OCI-LY1 (cell line): ENCODE measurements at regions not wholly inside any gene's neighbourhood (a gene's known extent, or its start where the extent isn't known, plus 50 kb on each side); places are given as distances from the start of the nearest gene placed in this dataset.

ENCODE experiments used
- H2AFZ ChIP-seq: fragments of 200-600 bp; sonication (generic), shearing (Covaris generic); 2 replicates; pipeline ENCODE4 v1.6.0; 2014; ENCODE audit warnings: antibody characterized with exemption, mild to moderate bottlenecking, low read length
- H3F3A ChIP-seq: fragments of 200-600 bp; sonication (generic), shearing (Covaris generic); 2 replicates; pipeline ENCODE4 v1.6.0; 2014; ENCODE audit warnings: mild to moderate bottlenecking, antibody characterized with exemption, low read length, moderate library complexity; ENCODE audit not compliant: insufficient read depth
- H3K27ac ChIP-seq: fragments of 200-600 bp; sonication (generic); 2 replicates; pipeline ENCODE4 v1.5.1; 2014; ENCODE audit warnings: low read length, mixed run types, mild to moderate bottlenecking, low read depth; ENCODE audit not compliant: poor library complexity, severe bottlenecking
- H3K27me3 ChIP-seq: fragments of 200-600 bp; sonication (generic); 2 replicates; pipeline ENCODE4 v1.6.0; 2014; ENCODE audit warnings: antibody characterized with exemption, mild to moderate bottlenecking, low read length, moderate library complexity; ENCODE audit not compliant: insufficient read depth
- H3K36me3 ChIP-seq: fragments of 200-600 bp; sonication (generic); 2 replicates; pipeline ENCODE4 v1.6.1; 2014; ENCODE audit warnings: mild to moderate bottlenecking, antibody characterized with exemption, low read length, moderate library complexity, mixed read lengths; ENCODE audit not compliant: insufficient read depth
- H3K4me1 ChIP-seq: fragments of 200-600 bp; sonication (generic); 2 replicates; pipeline ENCODE4 v1.5.1; 2014; ENCODE audit warnings: mild to moderate bottlenecking, low read length, moderate library complexity; ENCODE audit not compliant: insufficient read depth, severe bottlenecking
- H3K4me2 ChIP-seq: fragments of 200-600 bp; sonication (generic), shearing (Covaris generic); 2 replicates; pipeline ENCODE4 v1.6.1; 2014; ENCODE audit warnings: low read length
- H3K4me3 ChIP-seq: fragments of 200-600 bp; sonication (generic); 2 replicates; pipeline ENCODE4 v1.5.1; 2014; ENCODE audit warnings: low read length, low read depth, mild to moderate bottlenecking, mixed read lengths; ENCODE audit not compliant: poor library complexity, severe bottlenecking
- H3K79me2 ChIP-seq: fragments of 200-600 bp; shearing (Covaris generic); 2 replicates; pipeline ENCODE4 v1.6.1; 2016; ENCODE audit warnings: mixed run types, low read length, mixed read lengths; ENCODE audit not compliant: insufficient read depth
- H3K9ac ChIP-seq: fragments of 200-600 bp; sonication (generic), shearing (Covaris generic); 2 replicates; pipeline ENCODE4 v1.6.1; 2014; ENCODE audit warnings: mild to moderate bottlenecking, low read length, mixed read lengths
- H3K9me2 ChIP-seq: fragments of 200-600 bp; sonication (generic), shearing (Covaris generic); 2 replicates; pipeline ENCODE4 v1.6.1; 2014; ENCODE audit warnings: low read depth, mild to moderate bottlenecking, low read length, mixed read lengths
- H3K9me3 ChIP-seq: fragments of 200-600 bp; shearing (Covaris generic); 2 replicates; pipeline ENCODE4 v1.6.1; 2014; ENCODE audit warnings: low read length, mixed read lengths
- H4K20me1 ChIP-seq: fragments of 200-600 bp; sonication (generic), shearing (Covaris generic); 2 replicates; pipeline ENCODE4 v1.6.0; 2016; ENCODE audit warnings: mild to moderate bottlenecking, low read length; ENCODE audit not compliant: insufficient read depth
- CTCF ChIP-seq: fragments of 200-600 bp; sonication (generic), shearing (Covaris generic); IDR thresholded peaks from 2 replicates; pipeline ENCODE4 v1.5.1; 2017; ENCODE audit warnings: mild to moderate bottlenecking, antibody characterized with exemption, low read length, moderate library complexity, mixed read lengths
- EZH2 ChIP-seq: fragments of 200-600 bp; sonication (generic), shearing (Covaris generic); IDR thresholded peaks from 2 replicates; pipeline ENCODE4 v1.8.0; 2017; ENCODE audit warnings: borderline replicate concordance, mixed run types, mild to moderate bottlenecking, antibody characterized with exemption, low read length, moderate library complexity, mixed read lengths

- no peaks in the 10 kb centered on the region for H3K4me1 ChIP-seq
- H3K4me3 ChIP-seq, result no peak overlapping the region
- no peak overlapping the region for H2AFZ ChIP-seq
Measured at GRCh38 chr13:81117416-81117815, 776.5 kb upstream of the SPRY2 start.

GRCh38 chr13:81116461-81117282 is 775.7 kb upstream of the SPRY2 start:
- H3K27me3 ChIP-seq, result no peaks in the 10 kb centered on the region
- H3K27ac ChIP-seq, result no peak overlapping the region
- no peaks in the 10 kb centered on the region for H3K79me2 ChIP-seq
- no peaks in the 10 kb centered on the region for H3K4me1 ChIP-seq
- H3K4me2 ChIP-seq, result no peak overlapping the region
- H3F3A ChIP-seq, result no peaks in the 10 kb centered on the region
- H3K9me2 ChIP-seq, result no peaks in the 10 kb centered on the region
- H3K36me3 ChIP-seq, result no peaks in the 10 kb centered on the region
- H3K9me3 ChIP-seq, result no peaks in the 10 kb centered on the region
- no peak overlapping the region for H3K4me3 ChIP-seq
- TF ChIP-seq EZH2 (no peak), CTCF (no peak)
- no peak overlapping the region for H2AFZ ChIP-seq
- H3K9ac ChIP-seq, result no peak overlapping the region
- no peaks in the 10 kb centered on the region for H4K20me1 ChIP-seq

More at GRCh38 chr13:81117416-81117815, 776.5 kb upstream of the SPRY2 start:
- no peak overlapping the region for H3K27ac ChIP-seq
- H3K9ac ChIP-seq, result no peak overlapping the region
- no peaks in the 10 kb centered on the region for H4K20me1 ChIP-seq
- no peaks in the 10 kb centered on the region for H3K9me3 ChIP-seq
- no peak for TF ChIP-seq CTCF
- TF ChIP-seq EZH2, result no peak
- no peak overlapping the region for H3K4me2 ChIP-seq
- H3K9me2 ChIP-seq, result no peaks in the 10 kb centered on the region
- no peaks in the 10 kb centered on the region for H3K27me3 ChIP-seq
- no peaks in the 10 kb centered on the region for H3K36me3 ChIP-seq
- no peaks in the 10 kb centered on the region for H3F3A ChIP-seq
- H3K79me2 ChIP-seq, result no peaks in the 10 kb centered on the region

- Histone ChIP-seq H3K79me2 (no peaks in the 10 kb centered on the region), H3K27me3 (no peaks in the 10 kb centered on the region), H3K4me1 (no peaks in the 10 kb centered on the region), H3K9me2 (peaks cover 5% of the 10 kb centered on the region), H3K27ac (no peak overlapping the region), H3K4me2 (no peak overlapping the region), H2AFZ (no peak overlapping the region), H3K4me3 (no peak overlapping the region), H3K9ac (no peak overlapping the region), H3F3A (no peaks in the 10 kb centered on the region), H3K9me3 (no peaks in the 10 kb centered on the region), H3K36me3 (no peaks in the 10 kb centered on the region), H4K20me1 (no peaks in the 10 kb centered on the region)
- TF ChIP-seq EZH2, result no peak
- no peak for TF ChIP-seq CTCF
Measured at GRCh38 chr13:81109026-81109425, 768.1 kb upstream of the SPRY2 start.
